KMS-11 (cell line): ENCODE measurements at regions not wholly inside any gene's neighbourhood (a gene's known extent, or its start where the extent isn't known, plus 50 kb on each side); places are given as distances from the start of the nearest gene placed in this dataset.

ENCODE experiments used
- H2AFZ ChIP-seq: fragments of 200-600 bp; sonication (generic); 2 replicates; pipeline ENCODE4 v1.6.1; 2016; ENCODE audit warnings: antibody characterized with exemption, mixed run types, low read depth
- H3K27ac ChIP-seq: fragments of 200-600 bp; sonication (generic); 2 replicates; pipeline ENCODE4 v1.6.1; 2016; ENCODE audit warnings: mild to moderate bottlenecking, mixed run types
- H3K27me3 ChIP-seq: fragments of 200-600 bp; sonication (generic); 2 replicates; pipeline ENCODE4 v1.6.1; 2017; ENCODE audit warnings: mild to moderate bottlenecking, low read depth, mixed run types, moderate library complexity; ENCODE audit not compliant: insufficient read depth
- H3K36me3 ChIP-seq: fragments of 200-600 bp; sonication (generic); 2 replicates; pipeline ENCODE4 v1.6.1; 2017; ENCODE audit warnings: mild to moderate bottlenecking, mixed run types; ENCODE audit not compliant: insufficient read depth
- H3K4me1 ChIP-seq: fragments of 200-600 bp; sonication (generic); 2 replicates; pipeline ENCODE4 v1.6.1; 2016; ENCODE audit warnings: mild to moderate bottlenecking, low read depth, mixed run types; ENCODE audit not compliant: poor library complexity, severe bottlenecking
- H3K4me2 ChIP-seq: fragments of 200-600 bp; sonication (generic); 2 replicates; pipeline ENCODE4 v1.7.0; 2016; ENCODE audit warnings: mild to moderate bottlenecking, mixed run types
- H3K4me3 ChIP-seq: fragments of 200-600 bp; sonication (generic); IDR thresholded peaks from 2 replicates; pipeline ENCODE4 v1.6.1; 2017; ENCODE audit warnings: low read depth, low read length, mixed read lengths; ENCODE audit not compliant: insufficient read depth
- H3K79me2 ChIP-seq: fragments of 200-600 bp; sonication (generic); 2 replicates; pipeline ENCODE4 v1.6.1; 2016; ENCODE audit warnings: low read depth, mixed run types; ENCODE audit not compliant: insufficient read depth
- H3K9ac ChIP-seq: fragments of 200-600 bp; sonication (generic); 2 replicates; pipeline ENCODE4 v1.6.1; 2016; ENCODE audit warnings: mild to moderate bottlenecking, mixed run types
- H4K20me1 ChIP-seq: fragments of 200-600 bp; sonication (generic); 2 replicates; pipeline ENCODE4 v1.6.1; 2016; ENCODE audit warnings: mild to moderate bottlenecking, mixed run types; ENCODE audit not compliant: insufficient read depth
- TF ChIP-seq, protein P1 (sequence below): fragments of 200-600 bp; sonication (generic); conservative IDR thresholded peaks from 2 replicates; pipeline ENCODE4 v1.6.1; 2017; ENCODE audit warnings: low read depth, mild to moderate bottlenecking, antibody characterized with exemption, low read length, moderate library complexity, mixed read lengths

DNA sequence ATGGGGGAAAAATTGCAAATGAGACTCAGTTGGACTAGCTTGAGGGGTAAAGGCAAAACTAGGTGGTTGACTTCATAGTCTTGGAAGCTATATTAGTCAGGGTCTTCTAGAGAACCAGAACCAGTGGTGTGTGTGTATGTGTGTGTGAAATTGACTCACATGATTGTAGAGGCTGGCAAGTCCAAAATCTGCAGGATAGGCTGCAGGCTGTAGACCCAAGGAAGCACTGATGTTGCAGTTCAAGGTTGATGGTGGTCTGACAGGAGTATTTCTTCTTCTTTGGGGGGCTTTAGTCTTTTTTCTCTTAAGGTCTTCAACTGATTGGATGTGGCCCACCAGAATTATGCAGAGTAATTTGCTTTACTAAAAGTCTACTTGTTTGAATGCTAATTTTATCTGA lies 217.4 kb downstream of the MANEA start:
- Histone ChIP-seq H3K9ac (no peak overlapping the region), H4K20me1 (no peaks in the 10 kb centered on the region), H3K27me3 (no peaks in the 10 kb centered on the region), H3K36me3 (no peaks in the 10 kb centered on the region), H3K4me2 (no peak overlapping the region), H2AFZ (no peak overlapping the region), H3K4me1 (no peaks in the 10 kb centered on the region), H3K4me3 (no peak overlapping the region), H3K79me2 (no peaks in the 10 kb centered on the region), H3K27ac (no peak overlapping the region)
- TF ChIP-seq, protein P1, sequence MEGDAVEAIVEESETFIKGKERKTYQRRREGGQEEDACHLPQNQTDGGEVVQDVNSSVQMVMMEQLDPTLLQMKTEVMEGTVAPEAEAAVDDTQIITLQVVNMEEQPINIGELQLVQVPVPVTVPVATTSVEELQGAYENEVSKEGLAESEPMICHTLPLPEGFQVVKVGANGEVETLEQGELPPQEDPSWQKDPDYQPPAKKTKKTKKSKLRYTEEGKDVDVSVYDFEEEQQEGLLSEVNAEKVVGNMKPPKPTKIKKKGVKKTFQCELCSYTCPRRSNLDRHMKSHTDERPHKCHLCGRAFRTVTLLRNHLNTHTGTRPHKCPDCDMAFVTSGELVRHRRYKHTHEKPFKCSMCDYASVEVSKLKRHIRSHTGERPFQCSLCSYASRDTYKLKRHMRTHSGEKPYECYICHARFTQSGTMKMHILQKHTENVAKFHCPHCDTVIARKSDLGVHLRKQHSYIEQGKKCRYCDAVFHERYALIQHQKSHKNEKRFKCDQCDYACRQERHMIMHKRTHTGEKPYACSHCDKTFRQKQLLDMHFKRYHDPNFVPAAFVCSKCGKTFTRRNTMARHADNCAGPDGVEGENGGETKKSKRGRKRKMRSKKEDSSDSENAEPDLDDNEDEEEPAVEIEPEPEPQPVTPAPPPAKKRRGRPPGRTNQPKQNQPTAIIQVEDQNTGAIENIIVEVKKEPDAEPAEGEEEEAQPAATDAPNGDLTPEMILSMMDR, result no peak

DNA sequence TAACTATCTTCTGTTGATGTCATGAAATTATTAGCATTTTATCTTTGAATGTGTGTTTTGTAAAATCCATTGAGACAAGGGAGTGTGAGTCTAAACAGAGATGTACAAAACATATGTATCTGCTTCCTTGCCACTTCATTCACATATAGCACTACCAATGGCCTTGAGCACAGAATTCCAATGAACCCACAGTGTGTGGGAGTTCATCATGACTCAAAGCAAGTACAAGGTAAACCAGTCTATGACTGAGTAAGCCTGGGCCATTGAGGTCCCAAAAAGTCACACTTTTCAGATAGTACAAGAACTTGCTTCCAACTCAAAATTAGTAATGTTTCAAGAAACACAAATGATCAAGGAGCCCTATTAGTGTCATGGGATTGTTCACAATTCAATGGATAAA lies 218.6 kb downstream of the MANEA start:
- Histone ChIP-seq H3K27ac (no peak overlapping the region), H3K4me3 (no peak overlapping the region), H3K36me3 (no peaks in the 10 kb centered on the region), H3K4me1 (no peaks in the 10 kb centered on the region), H3K4me2 (no peak overlapping the region), H3K79me2 (no peaks in the 10 kb centered on the region), H2AFZ (no peak overlapping the region), H3K27me3 (no peaks in the 10 kb centered on the region), H3K9ac (no peak overlapping the region), H4K20me1 (no peaks in the 10 kb centered on the region)
- TF ChIP-seq, protein P1, result no peak

DNA sequence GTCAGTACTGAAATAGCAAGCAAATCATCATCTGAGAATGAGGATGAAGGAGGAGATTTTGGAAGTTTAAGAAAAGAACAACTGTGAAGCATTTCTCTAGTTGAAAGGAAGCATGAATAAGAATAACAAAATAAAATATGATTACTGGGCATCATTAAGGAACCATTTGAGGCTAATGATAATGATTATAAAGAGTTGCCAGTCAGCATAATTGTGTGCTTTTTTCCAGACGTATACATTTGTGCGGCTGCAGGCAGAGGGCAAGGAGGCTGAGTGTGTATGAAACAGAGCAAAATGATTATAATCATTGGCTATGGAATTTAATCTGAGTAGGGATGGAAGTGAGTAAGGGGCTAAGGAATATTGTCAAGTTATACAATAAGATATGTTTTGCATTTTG lies 218.7 kb upstream of the FUT9 start:
- H3K4me3 ChIP-seq, result no peak overlapping the region
- TF ChIP-seq, protein P1, result no peak
- no peaks in the 10 kb centered on the region for H4K20me1 ChIP-seq
- H3K27ac ChIP-seq, result no peak overlapping the region
- H3K9ac ChIP-seq, result no peak overlapping the region
- no peaks in the 10 kb centered on the region for H3K36me3 ChIP-seq
- no peaks in the 10 kb centered on the region for H3K4me1 ChIP-seq
- no peaks in the 10 kb centered on the region for H3K79me2 ChIP-seq
- no peak overlapping the region for H3K4me2 ChIP-seq
- H2AFZ ChIP-seq, result no peak overlapping the region
- no peaks in the 10 kb centered on the region for H3K27me3 ChIP-seq

DNA sequence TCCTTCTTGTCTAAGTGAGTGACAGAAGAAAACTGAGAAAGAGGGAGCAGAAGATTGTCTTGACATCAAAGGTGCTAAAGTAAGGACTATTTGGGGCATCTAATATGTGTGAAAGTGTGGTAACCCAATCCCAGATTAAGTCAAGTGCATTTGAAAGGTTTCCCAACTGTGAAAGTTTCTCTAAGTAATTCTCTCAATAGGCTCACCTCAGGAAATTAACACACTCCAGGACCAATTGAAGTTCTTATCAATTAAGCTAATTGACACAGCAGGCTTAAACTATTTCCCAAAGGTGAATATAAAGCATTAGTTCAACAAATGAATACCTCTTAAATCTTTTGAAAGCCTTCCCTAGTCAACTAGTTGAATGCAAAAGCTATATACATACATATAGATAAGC lies 212.8 kb upstream of the FUT9 start:
- TF ChIP-seq, protein P1, result no peak
- no peak overlapping the region for H3K9ac ChIP-seq
- no peaks in the 10 kb centered on the region for H3K36me3 ChIP-seq
- no peaks in the 10 kb centered on the region for H3K79me2 ChIP-seq
- H4K20me1 ChIP-seq, result no peaks in the 10 kb centered on the region
- no peak overlapping the region for H3K27ac ChIP-seq
- no peaks in the 10 kb centered on the region for H3K27me3 ChIP-seq
- no peak overlapping the region for H3K4me2 ChIP-seq
- no peaks in the 10 kb centered on the region for H3K4me1 ChIP-seq
- no peak overlapping the region for H2AFZ ChIP-seq
- no peak overlapping the region for H3K4me3 ChIP-seq

DNA sequence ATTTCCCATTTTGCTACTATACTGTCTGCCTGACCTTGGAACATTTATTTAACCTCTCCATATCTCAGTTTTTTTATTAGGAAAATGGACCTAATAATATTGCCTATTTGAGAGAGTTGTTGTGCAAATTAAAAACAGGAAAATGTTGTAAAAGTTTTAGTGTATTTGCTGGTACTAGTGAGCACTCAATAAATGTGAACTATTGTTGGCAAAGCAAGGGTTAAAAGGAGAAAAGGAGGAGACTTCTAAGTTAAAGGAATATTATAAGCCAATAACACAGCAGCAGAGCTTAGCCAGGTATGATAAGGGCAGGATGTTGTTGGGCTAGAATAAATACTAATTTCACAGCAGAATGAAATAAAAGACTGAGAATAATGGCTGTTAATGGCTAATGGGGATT lies 211.9 kb upstream of the FUT9 start:
- Histone ChIP-seq H3K27ac (no peak overlapping the region), H3K4me3 (no peak overlapping the region), H3K27me3 (no peaks in the 10 kb centered on the region), H4K20me1 (no peaks in the 10 kb centered on the region), H2AFZ (no peak overlapping the region), H3K4me1 (no peaks in the 10 kb centered on the region), H3K36me3 (no peaks in the 10 kb centered on the region), H3K9ac (no peak overlapping the region), H3K4me2 (no peak overlapping the region), H3K79me2 (no peaks in the 10 kb centered on the region)
- TF ChIP-seq, protein P1, result no peak
